ENCODE measurements at regions not wholly inside any gene's neighbourhood (a gene's known extent, or its start where the extent isn't known, plus 50 kb on each side); places are given as distances from the start of the nearest gene placed in this dataset.

DNA sequence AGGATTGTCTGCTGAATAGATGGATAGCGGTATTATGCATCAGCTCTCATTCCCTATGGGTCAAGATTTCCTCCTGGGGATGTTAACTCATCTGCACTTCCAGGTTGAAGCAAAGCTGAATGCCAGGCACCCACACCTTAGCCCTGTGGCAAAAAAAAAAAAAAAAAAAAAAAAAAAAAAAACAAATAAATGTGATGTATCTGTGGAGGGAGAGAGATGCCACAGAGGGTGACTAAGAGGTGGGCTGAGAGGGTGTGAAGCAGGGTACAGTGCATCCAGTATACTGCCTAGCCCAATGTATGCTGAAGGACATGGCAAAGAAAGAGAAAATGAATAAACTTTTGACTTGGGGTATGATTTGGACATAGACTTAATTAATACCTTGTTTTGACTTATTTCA is 91.4 kb downstream of the COPS8 start:
- intact Hi-C loops (cut with DNase I; ENCODE audit: low total_unique reads) = no loop called here
- Histone ChIP-seq H3K27ac (no peak overlapping the region), H3K9me3 (no peaks in the 10 kb centered on the region), H3K27me3 (no peaks in the 10 kb centered on the region), H3K4me1 (peaks cover 5% of the 10 kb centered on the region), H3K36me3 (ENCODE audit: low read depth, missing control alignments) (no peaks in the 10 kb centered on the region), H3K4me3 (no peak overlapping the region)
- TF ChIP-seq POLR2A (IDR thresholded peaks at IDR 0.05) = no peak
- TF ChIP-seq, protein P1, sequence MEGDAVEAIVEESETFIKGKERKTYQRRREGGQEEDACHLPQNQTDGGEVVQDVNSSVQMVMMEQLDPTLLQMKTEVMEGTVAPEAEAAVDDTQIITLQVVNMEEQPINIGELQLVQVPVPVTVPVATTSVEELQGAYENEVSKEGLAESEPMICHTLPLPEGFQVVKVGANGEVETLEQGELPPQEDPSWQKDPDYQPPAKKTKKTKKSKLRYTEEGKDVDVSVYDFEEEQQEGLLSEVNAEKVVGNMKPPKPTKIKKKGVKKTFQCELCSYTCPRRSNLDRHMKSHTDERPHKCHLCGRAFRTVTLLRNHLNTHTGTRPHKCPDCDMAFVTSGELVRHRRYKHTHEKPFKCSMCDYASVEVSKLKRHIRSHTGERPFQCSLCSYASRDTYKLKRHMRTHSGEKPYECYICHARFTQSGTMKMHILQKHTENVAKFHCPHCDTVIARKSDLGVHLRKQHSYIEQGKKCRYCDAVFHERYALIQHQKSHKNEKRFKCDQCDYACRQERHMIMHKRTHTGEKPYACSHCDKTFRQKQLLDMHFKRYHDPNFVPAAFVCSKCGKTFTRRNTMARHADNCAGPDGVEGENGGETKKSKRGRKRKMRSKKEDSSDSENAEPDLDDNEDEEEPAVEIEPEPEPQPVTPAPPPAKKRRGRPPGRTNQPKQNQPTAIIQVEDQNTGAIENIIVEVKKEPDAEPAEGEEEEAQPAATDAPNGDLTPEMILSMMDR (IDR thresholded peaks at IDR 0.05) = no peak
- WGBS, 2 donors = 100% methylated on average over 1 of the region's 1 CpG
- peak; percentile 5 for DNase-seq

DNA sequence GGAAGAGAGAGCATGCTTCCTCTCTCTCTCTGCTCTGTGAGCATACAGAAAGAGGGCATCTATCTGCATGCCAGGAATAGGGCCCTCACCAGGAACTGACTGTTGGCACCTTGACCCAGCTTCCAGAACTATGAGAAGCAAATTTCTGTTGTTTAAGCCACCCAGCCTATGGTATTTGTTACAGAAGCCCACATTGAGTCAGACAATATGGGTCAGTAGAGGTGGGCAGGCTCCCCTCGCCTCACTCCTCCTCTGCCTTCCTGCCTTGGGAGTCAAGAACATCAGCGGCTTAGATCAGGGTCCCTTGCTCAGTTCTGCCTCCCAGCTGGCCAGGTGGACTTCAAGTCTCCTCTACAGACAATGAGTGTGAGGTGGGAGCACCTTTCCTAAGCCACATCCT is 92.3 kb downstream of the COPS8 start:
- Histone ChIP-seq H3K36me3 (ENCODE audit: low read depth, missing control alignments) (no peaks in the 10 kb centered on the region), H3K4me3 (no peak overlapping the region), H3K9me3 (no peaks in the 10 kb centered on the region), H3K4me1 (peaks cover 5% of the 10 kb centered on the region), H3K27ac (no peak overlapping the region), H3K27me3 (no peaks in the 10 kb centered on the region)
- intact Hi-C loops (cut with DNase I; ENCODE audit: low total_unique reads) = no loop called here
- DNase-seq = no peak
- WGBS, 2 donors = 79 to 93% methylated on average over 2 of the region's 2 CpGs
- TF ChIP-seq, protein P1 (IDR thresholded peaks at IDR 0.05) = no peak
- no peak for TF ChIP-seq POLR2A (IDR thresholded peaks at IDR 0.05)

DNA sequence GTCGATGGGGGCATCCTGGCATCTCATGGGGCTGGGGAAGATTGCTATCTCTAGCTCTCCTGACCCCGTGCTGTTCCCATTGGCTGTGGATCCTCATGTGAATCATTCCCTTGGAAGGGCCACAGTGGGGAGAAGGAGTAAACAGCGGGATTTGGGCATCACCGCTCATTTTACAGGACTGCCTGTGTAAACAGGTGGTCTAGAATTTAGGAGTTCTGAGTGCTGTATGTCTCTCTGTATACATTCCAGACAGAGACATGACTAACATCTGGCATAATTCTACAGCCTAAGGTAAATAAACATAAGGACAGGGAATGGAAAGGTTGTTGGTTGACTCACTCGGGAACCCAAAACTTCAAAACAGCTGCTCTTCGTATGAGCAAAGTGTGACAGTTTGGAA is 92.7 kb downstream of the COPS8 start:
- Histone ChIP-seq H3K27ac (no peak overlapping the region), H3K4me3 (no peak overlapping the region), H3K36me3 (ENCODE audit: low read depth, missing control alignments) (no peaks in the 10 kb centered on the region), H3K27me3 (no peaks in the 10 kb centered on the region), H3K9me3 (no peaks in the 10 kb centered on the region), H3K4me1 (peaks cover 5% of the 10 kb centered on the region)
- peak; percentile 7 for DNase-seq
- WGBS, 2 donors = 89 to 96% methylated on average over 6 of the region's 6 CpGs
- TF ChIP-seq, protein P1 (IDR thresholded peaks at IDR 0.05) = no peak
- TF ChIP-seq POLR2A (IDR thresholded peaks at IDR 0.05) = no peak
- intact Hi-C loops (cut with DNase I; ENCODE audit: low total_unique reads) = no loop called here

DNA sequence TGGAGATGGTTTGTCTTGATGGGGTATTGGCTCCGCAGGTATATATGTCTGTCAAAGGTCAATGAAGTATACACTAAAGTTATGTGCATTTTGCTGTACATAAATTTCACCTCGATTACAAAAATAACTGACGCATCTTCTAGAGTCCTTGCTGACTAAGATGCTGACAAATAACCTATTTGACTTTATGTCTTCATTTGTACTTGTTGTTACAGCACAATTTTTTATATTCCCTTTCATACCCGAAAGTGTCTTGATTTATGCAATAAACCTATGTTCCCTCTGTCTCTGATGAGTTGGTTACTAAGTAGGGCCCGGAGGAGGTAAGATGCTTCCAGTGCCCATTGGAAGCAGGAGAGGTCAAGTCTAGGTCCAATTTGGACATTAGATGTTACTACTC is 93.5 kb downstream of the COPS8 start:
- H3K4me3 ChIP-seq = no peak overlapping the region
- no peaks in the 10 kb centered on the region for H3K9me3 ChIP-seq
- H3K27ac ChIP-seq = no peak overlapping the region
- 94% methylated on average over 5 of the region's 5 CpGs for WGBS, 2 donors
- H3K4me1 ChIP-seq = peaks cover 5% of the 10 kb centered on the region
- H3K36me3 ChIP-seq (ENCODE audit: low read depth, missing control alignments) = no peaks in the 10 kb centered on the region
- TF ChIP-seq, protein P1 (IDR thresholded peaks at IDR 0.05) = no peak
- no peak for TF ChIP-seq POLR2A (IDR thresholded peaks at IDR 0.05)
- intact Hi-C loops (cut with DNase I; ENCODE audit: low total_unique reads) = no loop called here
- no peaks in the 10 kb centered on the region for H3K27me3 ChIP-seq
- no peak for DNase-seq

DNA sequence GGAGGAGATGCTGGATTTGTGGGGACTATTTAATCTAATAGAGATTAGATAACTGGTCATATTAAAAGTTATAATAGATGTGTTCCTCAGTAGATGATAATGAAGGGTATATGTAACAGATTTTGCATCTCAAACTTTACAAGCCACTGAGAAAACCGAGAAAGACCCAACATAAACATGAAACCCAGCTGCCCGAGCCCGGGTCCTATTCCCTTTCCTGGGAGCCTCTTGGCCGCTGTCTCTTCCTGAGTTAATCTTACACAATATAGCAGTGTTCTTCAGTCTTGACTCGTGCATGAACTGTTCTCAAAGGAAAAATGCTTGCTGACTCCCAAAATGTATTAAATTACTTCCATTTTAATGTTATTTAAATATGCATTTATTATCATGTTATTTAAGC is 94.5 kb downstream of the COPS8 start:
- TF ChIP-seq, protein P1 (IDR thresholded peaks at IDR 0.05) = no peak
- TF ChIP-seq POLR2A (IDR thresholded peaks at IDR 0.05) = no peak
- intact Hi-C loops (cut with DNase I; ENCODE audit: low total_unique reads) = no loop called here
- Histone ChIP-seq H3K4me1 (peaks cover 9% of the 10 kb centered on the region), H3K27ac (no peak overlapping the region), H3K9me3 (no peaks in the 10 kb centered on the region), H3K36me3 (ENCODE audit: low read depth, missing control alignments) (no peaks in the 10 kb centered on the region), H3K4me3 (no peak overlapping the region), H3K27me3 (no peaks in the 10 kb centered on the region)
- WGBS, 2 donors = 79 to 85% methylated on average over 5 of the region's 5 CpGs
- DNase-seq = peak; percentile 7
